ACHN (cell line): ENCODE measurements at regions not wholly inside any gene's neighbourhood (a gene's known extent, or its start where the extent isn't known, plus 50 kb on each side); places are given as distances from the start of the nearest gene placed in this dataset.
A peak's percentile ranks its signal among the peaks of the same experiment; 100 is the strongest.
"Not testable (repeated sequence)": the region's sequence is repeated elsewhere in the genome, so short reads cannot be mapped to it uniquely, and the experiment has no call there.

Experiments used
- DNase-seq: peaks from one replicate; pipeline ENCODE4 v3.0.0-alpha.2; 2015
- in situ Hi-C: cut with HindIII; loops from 2 replicates; pipeline ENCODE4 v1.10.0; 2017; ENCODE audit warnings: low sequenced_read_pairs, low pct_ligation_motif_present, low pct_unique_long_range_greater_than_20kb

GRCh38 chr12:75633789-75634188, 122.4 kb upstream of the KRR1 start:
- in situ Hi-C loops: no loop called here
- DNase-seq: no peak

- DNase-seq: no peak
- in situ Hi-C loops: no loop called here
Observed at GRCh38 chr12:75632442-75632841, 121.0 kb upstream of the KRR1 start.

GRCh38 chr12:75631831-75632230, 120.4 kb upstream of the KRR1 start:
- in situ Hi-C loops: no loop called here
- no peak for DNase-seq

GRCh38 chr12:75630091-75630490, 118.7 kb upstream of the KRR1 start:
- in situ Hi-C loops: no loop called here
- DNase-seq: no peak

- in situ Hi-C loops: no loop called here
- DNase-seq: no peak
Observed at GRCh38 chr12:75628916-75629315, 117.5 kb upstream of the KRR1 start.

- in situ Hi-C loops: no loop called here
- no peak for DNase-seq
Observed at GRCh38 chr12:75628511-75628910, 117.1 kb upstream of the KRR1 start.

- in situ Hi-C loops: no loop called here
- DNase-seq: peak; percentile 68
Observed at GRCh38 chr12:75623631-75624154, 112.3 kb upstream of the KRR1 start.

- DNase-seq: no peak
- in situ Hi-C loops: no loop called here
Observed at GRCh38 chr12:75622492-75622891, 111.1 kb upstream of the KRR1 start.

- DNase-seq, in situ Hi-C loops: not testable (repeated sequence)
Observed at GRCh38 chr12:75614396-75614795, 103.0 kb upstream of the KRR1 start.

GRCh38 chr12:75613981-75614380, 102.6 kb upstream of the KRR1 start:
- DNase-seq: no peak
- in situ Hi-C loops: no loop called here

GRCh38 chr12:75611041-75611440, 99.6 kb upstream of the KRR1 start:
- in situ Hi-C loops: no loop called here
- DNase-seq: no peak

GRCh38 chr12:75606956-75607355, 95.5 kb upstream of the KRR1 start:
- in situ Hi-C loops: no loop called here

GRCh38 chr12:75606151-75606550, 94.7 kb upstream of the KRR1 start:
- no peak for DNase-seq
- in situ Hi-C loops: no loop called here

More at GRCh38 chr12:75606956-75607355, 95.5 kb upstream of the KRR1 start:
- DNase-seq: no peak

- no peak for DNase-seq
- in situ Hi-C loops: no loop called here
Observed at GRCh38 chr12:75603475-75603874, 92.1 kb upstream of the KRR1 start.

- in situ Hi-C loops: no loop called here
- DNase-seq: no peak
Observed at GRCh38 chr12:75602106-75602505, 90.7 kb upstream of the KRR1 start.

GRCh38 chr12:75600146-75600545, 88.7 kb upstream of the KRR1 start:
- in situ Hi-C loops: no loop called here
- no peak for DNase-seq

- no peak for DNase-seq
- in situ Hi-C loops: no loop called here
Observed at GRCh38 chr12:75599061-75599460, 87.7 kb upstream of the KRR1 start.

GRCh38 chr12:75596406-75596805, 85.0 kb upstream of the KRR1 start:
- in situ Hi-C loops: no loop called here
- no peak for DNase-seq

- DNase-seq: no peak
- in situ Hi-C loops: no loop called here
Observed at GRCh38 chr12:75592638-75593335, 81.4 kb upstream of the KRR1 start.

GRCh38 chr12:75592086-75592485, 80.7 kb upstream of the KRR1 start:
- in situ Hi-C loops: no loop called here

More at GRCh38 chr12:75592086-75592485, 80.7 kb upstream of the KRR1 start:
- no peak for DNase-seq
